ENCODE measurements at regions not wholly inside any gene's neighbourhood (a gene's known extent, or its start where the extent isn't known, plus 50 kb on each side); places are given as distances from the start of the nearest gene placed in this dataset.

DNA sequence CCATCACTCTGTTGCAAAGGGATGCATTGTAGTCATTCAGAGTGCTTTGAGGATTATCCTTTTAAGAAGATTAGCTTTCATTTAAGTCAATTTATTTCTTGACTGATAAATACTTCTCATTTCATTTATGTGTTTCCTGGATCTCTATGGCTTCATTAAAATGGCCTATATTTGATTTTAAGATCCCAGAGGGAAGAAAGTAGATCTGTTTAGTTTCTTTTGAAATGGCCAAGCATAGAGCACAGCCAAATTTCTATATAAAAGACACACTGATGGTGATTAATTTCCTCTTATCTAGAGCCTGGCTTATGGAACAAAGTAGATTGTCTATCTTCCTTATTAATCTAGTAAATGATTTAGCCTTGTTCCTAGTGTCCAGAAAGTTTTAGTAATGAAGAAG, 129.7 kb upstream of the CALCR start:
- TF ChIP-seq, protein P1, sequence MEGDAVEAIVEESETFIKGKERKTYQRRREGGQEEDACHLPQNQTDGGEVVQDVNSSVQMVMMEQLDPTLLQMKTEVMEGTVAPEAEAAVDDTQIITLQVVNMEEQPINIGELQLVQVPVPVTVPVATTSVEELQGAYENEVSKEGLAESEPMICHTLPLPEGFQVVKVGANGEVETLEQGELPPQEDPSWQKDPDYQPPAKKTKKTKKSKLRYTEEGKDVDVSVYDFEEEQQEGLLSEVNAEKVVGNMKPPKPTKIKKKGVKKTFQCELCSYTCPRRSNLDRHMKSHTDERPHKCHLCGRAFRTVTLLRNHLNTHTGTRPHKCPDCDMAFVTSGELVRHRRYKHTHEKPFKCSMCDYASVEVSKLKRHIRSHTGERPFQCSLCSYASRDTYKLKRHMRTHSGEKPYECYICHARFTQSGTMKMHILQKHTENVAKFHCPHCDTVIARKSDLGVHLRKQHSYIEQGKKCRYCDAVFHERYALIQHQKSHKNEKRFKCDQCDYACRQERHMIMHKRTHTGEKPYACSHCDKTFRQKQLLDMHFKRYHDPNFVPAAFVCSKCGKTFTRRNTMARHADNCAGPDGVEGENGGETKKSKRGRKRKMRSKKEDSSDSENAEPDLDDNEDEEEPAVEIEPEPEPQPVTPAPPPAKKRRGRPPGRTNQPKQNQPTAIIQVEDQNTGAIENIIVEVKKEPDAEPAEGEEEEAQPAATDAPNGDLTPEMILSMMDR (IDR thresholded peaks at IDR 0.05): no peak
- TF ChIP-seq KDM1A (IDR thresholded peaks at IDR 0.05; ENCODE audit: low read depth) (no peak), EP300 (IDR thresholded peaks at IDR 0.05) (no peak), POLR2AphosphoS2 (conservative IDR thresholded peaks at IDR 0.05; ENCODE audit: low read length) (no peak), POLR2A (IDR thresholded peaks at IDR 0.05; ENCODE audit: low read length) (no peak)

All from A549 (cell line).